Lower leg skin (tissue), 3 donors: ENCODE measurements at regions not wholly inside any gene's neighbourhood (a gene's known extent, or its start where the extent isn't known, plus 50 kb on each side); places are given as distances from the start of the nearest gene placed in this dataset.

Experiments
- POLR2A ChIP-seq, 2 donors: fragments of 450-650 bp; IDR thresholded peaks; one replicate each; pipeline ENCODE4 v1.6.1; 2016 to 2017; ENCODE audit warnings: antibody characterized with exemption in 2 of 2, mild to moderate bottlenecking in 1 of 2, moderate library complexity in 1 of 2
- TF ChIP-seq, protein P1 (sequence below), 3 donors: fragments of 450-650 bp; IDR thresholded peaks; one replicate each; pipeline ENCODE4 v1.5.1; 2016; ENCODE audit warnings: antibody characterized with exemption in 3 of 3, mild to moderate bottlenecking in 3 of 3, moderate library complexity in 2 of 3

DNA sequence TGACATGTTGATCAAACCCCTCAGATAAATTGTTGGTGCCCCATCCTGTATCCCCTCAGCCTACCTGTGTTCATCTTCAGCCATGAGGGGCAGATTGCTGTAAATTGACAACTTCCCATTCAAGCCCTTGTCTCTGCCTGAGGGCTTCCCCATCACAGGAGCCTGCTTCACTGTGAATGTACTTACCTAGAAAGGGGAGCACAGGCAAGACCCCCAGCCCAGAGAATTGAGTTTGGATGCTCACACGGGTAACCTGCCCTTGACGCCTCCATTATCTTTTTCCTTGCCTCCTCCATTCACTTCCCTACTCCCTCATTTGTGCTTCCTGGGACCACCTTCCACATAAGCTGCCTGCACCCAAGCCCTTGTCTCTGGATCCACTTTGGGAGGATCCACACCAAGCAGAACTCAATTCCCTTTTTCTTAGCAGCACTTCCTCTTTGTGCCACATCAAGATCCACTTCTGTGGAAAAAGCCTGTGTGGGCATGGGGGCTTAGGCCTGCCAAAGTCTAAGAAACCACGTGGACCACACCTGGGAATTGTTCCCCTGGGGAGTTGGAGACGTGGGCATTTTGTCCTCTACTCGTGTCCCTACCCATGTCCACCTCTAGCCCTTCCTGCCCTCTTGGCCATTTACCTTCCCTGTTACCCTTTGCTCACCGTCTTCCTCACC is 103.4 kb upstream of the FOXA2 start:
- no peak for TF ChIP-seq POLR2A (IDR thresholded peaks at IDR 0.05)
- TF ChIP-seq, protein P1, sequence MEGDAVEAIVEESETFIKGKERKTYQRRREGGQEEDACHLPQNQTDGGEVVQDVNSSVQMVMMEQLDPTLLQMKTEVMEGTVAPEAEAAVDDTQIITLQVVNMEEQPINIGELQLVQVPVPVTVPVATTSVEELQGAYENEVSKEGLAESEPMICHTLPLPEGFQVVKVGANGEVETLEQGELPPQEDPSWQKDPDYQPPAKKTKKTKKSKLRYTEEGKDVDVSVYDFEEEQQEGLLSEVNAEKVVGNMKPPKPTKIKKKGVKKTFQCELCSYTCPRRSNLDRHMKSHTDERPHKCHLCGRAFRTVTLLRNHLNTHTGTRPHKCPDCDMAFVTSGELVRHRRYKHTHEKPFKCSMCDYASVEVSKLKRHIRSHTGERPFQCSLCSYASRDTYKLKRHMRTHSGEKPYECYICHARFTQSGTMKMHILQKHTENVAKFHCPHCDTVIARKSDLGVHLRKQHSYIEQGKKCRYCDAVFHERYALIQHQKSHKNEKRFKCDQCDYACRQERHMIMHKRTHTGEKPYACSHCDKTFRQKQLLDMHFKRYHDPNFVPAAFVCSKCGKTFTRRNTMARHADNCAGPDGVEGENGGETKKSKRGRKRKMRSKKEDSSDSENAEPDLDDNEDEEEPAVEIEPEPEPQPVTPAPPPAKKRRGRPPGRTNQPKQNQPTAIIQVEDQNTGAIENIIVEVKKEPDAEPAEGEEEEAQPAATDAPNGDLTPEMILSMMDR (IDR thresholded peaks at IDR 0.05) = no peak
